GM13976 (cell line): ENCODE measurements at regions not wholly inside any gene's neighbourhood (a gene's known extent, or its start where the extent isn't known, plus 50 kb on each side); places are given as distances from the start of the nearest gene placed in this dataset.

Source experiments
- DNase-seq: peaks from one replicate; pipeline ENCODE4 v3.0.0; 2012; ENCODE audit warnings: low spot score
- in situ Hi-C: fragments of 300-500 bp; cut with MboI; formaldehyde crosslinking; loops from one replicate; pipeline ENCODE4 v1.12.0; 2022; ENCODE audit warnings: low sequenced_read_pairs, mixed read lengths, inconsistent platforms; ENCODE audit not compliant: unreplicated experiment
- TF ChIP-seq, protein P1 (sequence below): IDR thresholded peaks from 2 replicates; pipeline ENCODE4 v1.5.1; 2012; ENCODE audit warnings: borderline replicate concordance, mild to moderate bottlenecking; ENCODE audit not compliant: insufficient read depth; ENCODE audit errors: extremely low read depth, missing control alignments, control extremely low read depth

DNA sequence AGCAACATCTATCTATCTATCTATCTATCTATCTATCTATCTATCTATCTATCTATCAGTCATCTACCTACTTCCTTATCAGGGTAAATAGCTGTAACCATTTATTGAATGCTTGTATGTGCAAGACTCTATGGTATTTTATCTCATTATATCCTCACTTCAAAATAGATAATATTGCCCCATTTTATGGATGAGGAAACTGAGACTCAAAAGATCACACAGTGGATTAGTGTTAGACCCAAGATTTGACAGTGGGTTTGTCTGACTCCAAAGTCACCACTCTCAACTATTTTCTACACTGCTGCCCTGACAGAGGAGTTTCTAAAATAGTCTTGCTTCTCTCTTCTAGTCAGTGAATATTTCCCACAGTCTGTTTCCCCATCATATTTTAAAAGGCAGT is 94.3 kb upstream of the NR3C1 start:
- TF ChIP-seq, protein P1, sequence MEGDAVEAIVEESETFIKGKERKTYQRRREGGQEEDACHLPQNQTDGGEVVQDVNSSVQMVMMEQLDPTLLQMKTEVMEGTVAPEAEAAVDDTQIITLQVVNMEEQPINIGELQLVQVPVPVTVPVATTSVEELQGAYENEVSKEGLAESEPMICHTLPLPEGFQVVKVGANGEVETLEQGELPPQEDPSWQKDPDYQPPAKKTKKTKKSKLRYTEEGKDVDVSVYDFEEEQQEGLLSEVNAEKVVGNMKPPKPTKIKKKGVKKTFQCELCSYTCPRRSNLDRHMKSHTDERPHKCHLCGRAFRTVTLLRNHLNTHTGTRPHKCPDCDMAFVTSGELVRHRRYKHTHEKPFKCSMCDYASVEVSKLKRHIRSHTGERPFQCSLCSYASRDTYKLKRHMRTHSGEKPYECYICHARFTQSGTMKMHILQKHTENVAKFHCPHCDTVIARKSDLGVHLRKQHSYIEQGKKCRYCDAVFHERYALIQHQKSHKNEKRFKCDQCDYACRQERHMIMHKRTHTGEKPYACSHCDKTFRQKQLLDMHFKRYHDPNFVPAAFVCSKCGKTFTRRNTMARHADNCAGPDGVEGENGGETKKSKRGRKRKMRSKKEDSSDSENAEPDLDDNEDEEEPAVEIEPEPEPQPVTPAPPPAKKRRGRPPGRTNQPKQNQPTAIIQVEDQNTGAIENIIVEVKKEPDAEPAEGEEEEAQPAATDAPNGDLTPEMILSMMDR = no peak
- in situ Hi-C loops = no loop called here
- no peak for DNase-seq

DNA sequence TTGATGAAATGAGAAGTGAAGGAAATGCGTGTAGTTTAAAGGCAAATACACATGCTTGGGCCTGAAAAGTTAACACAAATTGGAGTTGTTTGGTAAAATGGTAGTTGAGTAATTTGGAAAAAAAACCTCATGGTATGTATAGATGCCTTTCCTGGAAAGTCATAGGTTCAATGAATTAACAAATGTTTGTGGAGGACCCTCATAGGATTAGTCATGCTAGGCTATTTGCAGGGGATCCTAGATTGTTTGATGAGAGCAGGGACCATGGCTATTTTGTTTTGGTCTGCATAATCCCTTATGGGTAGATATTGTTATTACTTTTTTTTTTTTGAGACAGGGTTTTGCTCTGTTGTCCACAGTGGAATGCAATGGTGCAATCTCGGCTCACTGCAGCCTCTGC is 93.5 kb upstream of the NR3C1 start:
- DNase-seq = no peak
- TF ChIP-seq, protein P1 = no peak
- in situ Hi-C loops = no loop called here

DNA sequence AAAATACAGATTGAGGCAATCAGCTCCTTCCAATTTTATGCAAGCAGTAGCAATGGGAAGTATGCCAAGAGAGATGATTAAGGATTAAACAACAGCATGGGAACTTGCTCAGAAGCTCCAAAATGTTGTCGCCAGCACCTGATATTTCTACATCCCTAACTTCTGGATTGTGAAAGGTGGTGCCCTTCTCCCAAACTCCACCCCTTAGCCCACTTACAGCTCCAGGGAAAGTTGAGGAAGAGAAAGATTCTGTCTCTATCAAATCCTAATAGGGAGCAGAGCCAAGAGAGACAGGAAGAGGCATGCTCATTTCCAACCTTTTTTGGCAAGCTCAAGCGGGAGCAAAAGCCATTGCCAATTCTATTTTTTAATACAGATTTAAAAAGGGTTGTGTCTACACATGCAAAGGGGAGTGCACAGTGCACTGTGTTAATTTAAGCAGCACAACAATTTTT is 92.4 kb upstream of the NR3C1 start:
- in situ Hi-C loops = no loop called here
- DNase-seq = no peak
- TF ChIP-seq, protein P1 = no peak

DNA sequence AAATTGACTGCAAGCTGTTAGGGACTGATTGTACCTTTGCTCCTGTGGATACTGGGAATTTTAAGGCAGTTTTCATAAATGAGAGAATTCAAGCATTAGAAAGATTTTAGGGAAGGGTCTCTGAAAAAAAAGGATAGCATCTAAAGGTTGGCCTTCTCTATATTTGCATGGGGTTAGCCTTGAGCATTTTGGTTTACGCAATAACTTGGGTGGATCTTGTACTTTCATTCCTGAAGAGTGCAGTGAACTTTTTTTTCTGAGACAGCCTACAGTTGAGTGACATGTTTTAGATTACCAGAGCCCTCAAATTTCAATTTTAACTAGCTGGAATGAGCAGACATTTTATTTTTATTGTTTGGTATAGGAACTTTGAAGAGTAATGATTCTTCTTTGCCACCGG is 91.6 kb upstream of the NR3C1 start:
- TF ChIP-seq, protein P1 = no peak
- in situ Hi-C loops = no loop called here
- no peak for DNase-seq

DNA sequence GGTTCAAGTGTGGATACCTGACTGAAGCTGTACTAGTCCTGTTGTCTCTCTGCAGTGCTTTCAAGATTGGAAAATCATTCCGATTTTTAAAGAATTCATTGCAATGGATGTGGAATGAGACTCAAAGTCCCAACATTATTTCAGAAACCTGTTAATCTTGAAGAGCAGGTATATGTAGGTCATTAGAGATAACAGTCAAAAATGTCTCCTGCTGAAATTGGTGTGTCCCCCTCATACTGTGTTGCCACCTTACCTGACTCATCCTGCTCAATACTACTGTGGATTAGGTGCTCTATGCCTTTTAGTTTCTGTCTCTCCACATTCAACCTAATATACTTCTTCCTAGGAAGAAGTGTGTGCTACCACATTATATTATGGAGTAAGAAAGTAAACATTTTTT is 91.1 kb upstream of the NR3C1 start:
- no peak for DNase-seq
- in situ Hi-C loops = no loop called here
- TF ChIP-seq, protein P1 = no peak

DNA sequence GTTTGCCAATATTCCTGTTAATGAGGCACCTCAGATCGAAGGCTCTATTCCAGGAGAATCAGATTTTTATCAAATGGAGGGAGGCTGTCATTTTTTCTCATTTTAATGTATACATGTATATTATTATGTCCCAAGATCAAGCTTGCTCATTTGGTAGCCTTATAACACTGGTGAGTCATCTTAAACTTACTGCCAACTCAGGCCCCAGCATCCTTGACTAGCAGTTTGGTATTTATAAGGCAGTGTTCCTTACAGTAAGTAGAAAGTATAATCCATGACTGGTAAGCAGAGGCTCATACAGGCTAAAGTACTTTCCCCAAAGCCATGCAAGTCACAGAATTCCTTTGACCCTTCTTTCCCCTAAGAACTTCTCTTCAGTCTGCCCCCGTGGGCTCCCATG is 90.7 kb upstream of the NR3C1 start:
- DNase-seq = no peak
- in situ Hi-C loops = no loop called here
- TF ChIP-seq, protein P1 = no peak

DNA sequence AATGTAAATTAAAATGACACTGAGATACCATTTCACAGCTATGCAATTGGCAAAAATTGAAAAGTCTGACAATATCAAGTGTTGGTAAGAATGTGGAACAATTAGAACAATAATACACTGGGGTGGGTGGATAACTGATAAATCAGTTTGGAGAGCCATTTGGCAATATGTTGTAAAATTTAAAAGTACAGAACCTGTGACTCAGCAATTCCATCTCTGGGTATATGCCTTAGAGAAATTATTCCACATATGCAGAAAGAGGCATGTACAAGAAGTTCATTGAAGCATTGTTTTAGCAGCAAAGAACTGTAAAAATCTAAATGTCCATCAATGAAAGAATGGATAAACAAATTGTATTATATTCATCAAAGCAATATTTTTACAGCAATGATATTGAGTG is 89.3 kb upstream of the NR3C1 start:
- TF ChIP-seq, protein P1 = no peak
- in situ Hi-C loops = no loop called here
- no peak for DNase-seq
